ENCODE measurements at regions not wholly inside any gene's neighbourhood (a gene's known extent, or its start where the extent isn't known, plus 50 kb on each side); places are given as distances from the start of the nearest gene placed in this dataset.

DNA sequence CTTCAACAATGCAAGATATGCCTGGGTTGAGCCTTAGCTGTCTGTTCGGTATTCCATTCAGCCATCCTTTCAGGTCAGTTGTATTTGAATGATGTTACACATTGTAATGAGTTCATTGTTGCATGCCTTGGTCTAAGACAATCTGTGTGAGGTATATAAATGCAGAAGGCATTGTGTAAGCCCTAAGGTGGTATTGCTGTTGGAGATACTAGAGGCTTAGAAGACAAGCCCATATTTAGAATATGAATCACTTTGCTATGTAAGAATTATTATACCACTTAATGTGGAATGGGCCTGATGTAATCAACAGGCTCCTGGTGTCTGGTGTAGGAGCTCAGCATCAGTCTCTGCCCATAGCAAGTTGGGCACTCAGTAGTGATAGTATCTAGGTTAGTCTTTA, 473.4 kb upstream of the GNPDA2 start:
- in situ Hi-C loops (cut with HindIII; ENCODE audit: low pct_ligation_motif_present, low sequenced_read_pairs): no loop called here
- no peak overlapping the region for H3K4me3 ChIP-seq (ENCODE audit: low read depth, low read length)
- no peak for DNase-seq
- TF ChIP-seq, protein P1, sequence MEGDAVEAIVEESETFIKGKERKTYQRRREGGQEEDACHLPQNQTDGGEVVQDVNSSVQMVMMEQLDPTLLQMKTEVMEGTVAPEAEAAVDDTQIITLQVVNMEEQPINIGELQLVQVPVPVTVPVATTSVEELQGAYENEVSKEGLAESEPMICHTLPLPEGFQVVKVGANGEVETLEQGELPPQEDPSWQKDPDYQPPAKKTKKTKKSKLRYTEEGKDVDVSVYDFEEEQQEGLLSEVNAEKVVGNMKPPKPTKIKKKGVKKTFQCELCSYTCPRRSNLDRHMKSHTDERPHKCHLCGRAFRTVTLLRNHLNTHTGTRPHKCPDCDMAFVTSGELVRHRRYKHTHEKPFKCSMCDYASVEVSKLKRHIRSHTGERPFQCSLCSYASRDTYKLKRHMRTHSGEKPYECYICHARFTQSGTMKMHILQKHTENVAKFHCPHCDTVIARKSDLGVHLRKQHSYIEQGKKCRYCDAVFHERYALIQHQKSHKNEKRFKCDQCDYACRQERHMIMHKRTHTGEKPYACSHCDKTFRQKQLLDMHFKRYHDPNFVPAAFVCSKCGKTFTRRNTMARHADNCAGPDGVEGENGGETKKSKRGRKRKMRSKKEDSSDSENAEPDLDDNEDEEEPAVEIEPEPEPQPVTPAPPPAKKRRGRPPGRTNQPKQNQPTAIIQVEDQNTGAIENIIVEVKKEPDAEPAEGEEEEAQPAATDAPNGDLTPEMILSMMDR (IDR thresholded peaks at IDR 0.05; ENCODE audit: low read depth, low read length, missing control alignments): no peak
- H3K27ac ChIP-seq: no peak overlapping the region
- H3K36me3 ChIP-seq (replicated peaks): no peaks in the 10 kb centered on the region
- H3K27me3 ChIP-seq (replicated peaks): no peaks in the 10 kb centered on the region

DNA sequence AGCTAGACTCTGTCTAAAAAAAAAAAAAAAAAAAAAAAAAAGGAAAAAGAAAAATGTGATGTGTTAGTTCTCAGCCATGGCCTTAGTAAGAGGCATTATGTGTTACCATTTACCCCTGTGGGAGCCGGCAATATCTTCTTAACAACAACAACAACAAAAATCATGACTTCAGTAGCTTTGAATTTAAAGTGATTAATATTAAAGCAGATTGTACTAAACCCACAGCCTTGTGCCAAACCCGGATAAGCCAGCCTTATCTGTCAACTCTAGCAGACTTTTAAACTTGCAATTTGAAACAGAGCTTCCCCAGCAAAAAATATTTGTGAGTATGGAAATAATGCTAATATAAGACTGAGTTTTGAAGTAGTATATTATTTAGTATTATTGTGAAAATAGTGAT, 462.1 kb upstream of the GNPDA2 start:
- H3K27ac ChIP-seq: no peak overlapping the region
- in situ Hi-C loops (cut with HindIII; ENCODE audit: low pct_ligation_motif_present, low sequenced_read_pairs): no loop called here
- DNase-seq: no peak
- H3K4me3 ChIP-seq (ENCODE audit: low read depth, low read length): no peak overlapping the region
- TF ChIP-seq, protein P1 (IDR thresholded peaks at IDR 0.05; ENCODE audit: low read depth, low read length, missing control alignments): no peak
- no peaks in the 10 kb centered on the region for H3K36me3 ChIP-seq (replicated peaks)
- no peaks in the 10 kb centered on the region for H3K27me3 ChIP-seq (replicated peaks)

DNA sequence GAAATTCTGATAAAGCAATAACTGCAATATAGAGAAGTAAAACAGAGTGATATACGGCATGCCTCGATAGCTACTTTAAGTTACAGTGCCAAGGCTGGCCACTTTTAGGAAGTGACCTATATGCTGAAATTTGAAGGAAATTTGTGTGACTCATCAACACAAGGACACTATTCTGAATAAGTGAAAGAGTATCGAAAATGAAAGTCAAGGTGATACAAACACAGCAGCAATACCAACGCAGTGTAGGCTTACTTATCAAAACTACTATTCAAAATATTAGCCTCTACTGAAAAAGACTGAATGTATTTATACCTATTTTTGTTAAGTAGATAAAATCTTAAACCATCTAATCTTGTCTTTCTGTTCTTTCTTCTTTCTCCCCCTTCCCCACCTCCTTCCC, 459.9 kb upstream of the GNPDA2 start:
- H3K27me3 ChIP-seq (replicated peaks): no peaks in the 10 kb centered on the region
- H3K27ac ChIP-seq: no peak overlapping the region
- H3K36me3 ChIP-seq (replicated peaks): no peaks in the 10 kb centered on the region
- in situ Hi-C loops (cut with HindIII; ENCODE audit: low pct_ligation_motif_present, low sequenced_read_pairs): no loop called here
- TF ChIP-seq, protein P1 (IDR thresholded peaks at IDR 0.05; ENCODE audit: low read depth, low read length, missing control alignments): no peak
- DNase-seq: no peak
- no peak overlapping the region for H3K4me3 ChIP-seq (ENCODE audit: low read depth, low read length)

DNA sequence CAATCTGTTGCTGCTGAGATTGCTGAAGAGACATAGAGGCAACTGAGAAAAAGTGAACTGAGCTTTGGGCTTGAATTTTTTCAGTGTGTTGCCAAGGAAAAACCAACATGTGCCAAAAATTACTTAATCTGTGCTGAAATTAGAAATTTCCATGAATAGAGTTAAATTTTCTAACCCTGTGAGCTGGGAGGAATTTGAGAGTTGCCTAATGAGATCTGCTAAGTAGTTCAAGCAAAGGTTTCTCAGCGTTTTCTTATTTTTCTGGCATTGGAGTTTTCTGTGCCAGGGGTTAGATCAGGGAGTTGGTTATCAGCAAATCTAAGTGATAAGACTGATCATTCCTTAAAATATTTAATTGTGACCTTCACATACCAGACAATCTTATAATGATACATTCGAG, 457.5 kb upstream of the GNPDA2 start:
- no peak for DNase-seq
- Histone ChIP-seq H3K4me3 (ENCODE audit: low read depth, low read length) (no peak overlapping the region), H3K27me3 (replicated peaks) (no peaks in the 10 kb centered on the region), H3K36me3 (replicated peaks) (no peaks in the 10 kb centered on the region), H3K27ac (no peak overlapping the region)
- in situ Hi-C loops (cut with HindIII; ENCODE audit: low pct_ligation_motif_present, low sequenced_read_pairs): no loop called here
- TF ChIP-seq, protein P1 (IDR thresholded peaks at IDR 0.05; ENCODE audit: low read depth, low read length, missing control alignments): no peak

DNA sequence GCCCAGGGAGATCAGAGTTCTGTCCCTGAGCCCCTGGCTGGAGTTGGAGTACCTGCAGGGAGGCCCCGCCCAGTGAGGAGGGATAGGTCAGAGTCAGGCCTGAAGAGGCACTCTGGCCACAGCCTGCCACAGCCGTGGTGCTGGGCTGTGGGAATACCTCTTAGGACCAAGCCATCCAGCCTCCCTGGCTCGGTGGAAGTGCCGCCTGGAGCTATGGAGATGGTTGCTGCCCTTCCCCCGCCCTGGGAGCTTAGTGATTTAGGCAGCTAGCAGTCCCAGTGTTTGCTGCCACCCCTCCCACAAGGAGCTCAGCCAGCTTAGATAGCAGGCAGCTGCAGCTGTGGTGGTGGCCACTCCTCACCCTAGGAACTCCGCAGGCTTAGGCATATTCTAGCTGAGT, 446.3 kb upstream of the GNPDA2 start:
- in situ Hi-C loops (cut with HindIII; ENCODE audit: low pct_ligation_motif_present, low sequenced_read_pairs): no loop called here
- H3K36me3 ChIP-seq (replicated peaks): no peaks in the 10 kb centered on the region
- DNase-seq: no peak
- H3K27ac ChIP-seq: no peak overlapping the region
- H3K27me3 ChIP-seq (replicated peaks): no peaks in the 10 kb centered on the region
- H3K4me3 ChIP-seq (ENCODE audit: low read depth, low read length): no peak overlapping the region
- TF ChIP-seq, protein P1 (IDR thresholded peaks at IDR 0.05; ENCODE audit: low read depth, low read length, missing control alignments): no peak

DNA sequence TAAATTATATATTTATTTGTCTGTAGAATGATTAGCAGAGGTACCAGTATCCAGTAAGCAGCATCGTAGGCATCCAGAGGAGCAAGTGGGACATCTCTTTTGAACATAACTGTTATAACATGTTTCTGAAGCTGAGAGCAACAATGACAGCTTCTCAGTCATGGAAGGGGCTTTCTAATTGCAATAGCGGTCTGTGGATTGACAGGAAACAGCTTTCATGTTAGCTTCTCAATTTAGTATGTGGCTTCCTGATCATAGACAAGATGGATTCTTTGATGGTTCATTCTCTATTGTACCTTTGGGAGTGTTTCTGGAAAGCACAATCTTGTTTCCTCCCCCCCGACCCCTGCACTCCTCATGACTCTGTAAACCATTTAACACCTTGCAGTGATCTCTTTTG, 434.6 kb upstream of the GNPDA2 start:
- H3K36me3 ChIP-seq (replicated peaks): no peaks in the 10 kb centered on the region
- no peak overlapping the region for H3K27ac ChIP-seq
- no peaks in the 10 kb centered on the region for H3K27me3 ChIP-seq (replicated peaks)
- H3K4me3 ChIP-seq (ENCODE audit: low read depth, low read length): no peak overlapping the region
- no peak for DNase-seq
- TF ChIP-seq, protein P1 (IDR thresholded peaks at IDR 0.05; ENCODE audit: low read depth, low read length, missing control alignments): no peak
- in situ Hi-C loops (cut with HindIII; ENCODE audit: low pct_ligation_motif_present, low sequenced_read_pairs): no loop called here

Measured in brain microvascular endothelial cell (primary cell).